DMS153 treated with DMSO at 0.1 percent for 48 hours (cell line): ENCODE measurements at regions not wholly inside any gene's neighbourhood (a gene's known extent, or its start where the extent isn't known, plus 50 kb on each side); places are given as distances from the start of the nearest gene placed in this dataset.

Experiments used
- DNase-seq: peaks from one replicate; lab custom pipeline; 2025; ENCODE audit not compliant: unreplicated experiment; lab: John Stamatoyannopoulos, UW

- no peak for DNase-seq
Observed at GRCh38 chr13:109646423-109646822, 140.0 kb downstream of the IRS2 start.

DNA sequence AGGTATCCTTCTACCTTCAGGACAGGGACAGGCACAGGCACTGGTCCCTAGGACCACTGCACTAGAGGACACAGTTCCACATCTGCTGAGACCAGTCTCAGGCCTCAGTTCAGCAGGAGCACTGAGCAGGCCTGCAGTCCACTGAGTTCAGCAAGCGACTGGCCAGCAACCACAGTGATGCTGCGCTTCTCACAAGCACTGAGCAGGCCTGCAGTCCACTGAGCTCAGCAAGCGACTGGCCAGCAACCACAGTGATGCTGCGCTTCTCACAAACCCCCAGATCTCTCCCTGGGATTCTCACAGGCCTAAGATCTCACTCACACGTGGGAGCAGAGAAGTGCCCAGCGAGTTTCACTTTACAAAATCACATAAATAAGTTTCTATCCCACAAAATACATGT lies 140.6 kb downstream of the IRS2 start:
- no peak for DNase-seq

DNA sequence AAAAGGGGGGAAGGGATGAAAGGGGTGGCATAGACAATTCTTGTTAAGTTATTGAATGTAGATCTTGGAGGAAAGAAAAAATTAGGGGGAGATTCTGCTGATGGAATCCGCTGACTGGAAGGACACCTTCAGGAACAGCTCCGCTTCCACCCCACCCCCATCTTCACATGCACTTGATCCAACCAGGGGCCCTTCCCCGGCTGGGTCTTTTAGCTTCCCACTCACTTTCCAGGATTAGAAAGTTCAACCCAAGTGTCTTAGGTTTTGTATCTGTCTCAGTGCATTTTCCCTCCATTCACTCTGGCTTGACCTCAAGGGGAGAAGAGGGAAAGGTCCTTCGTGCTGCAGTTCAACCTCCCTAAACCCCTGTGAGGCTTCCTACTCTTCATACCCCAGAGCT lies 141.4 kb downstream of the IRS2 start:
- no peak for DNase-seq

GRCh38 chr13:109644069-109644750 lies 142.2 kb downstream of the IRS2 start:
- no peak for DNase-seq

DNA sequence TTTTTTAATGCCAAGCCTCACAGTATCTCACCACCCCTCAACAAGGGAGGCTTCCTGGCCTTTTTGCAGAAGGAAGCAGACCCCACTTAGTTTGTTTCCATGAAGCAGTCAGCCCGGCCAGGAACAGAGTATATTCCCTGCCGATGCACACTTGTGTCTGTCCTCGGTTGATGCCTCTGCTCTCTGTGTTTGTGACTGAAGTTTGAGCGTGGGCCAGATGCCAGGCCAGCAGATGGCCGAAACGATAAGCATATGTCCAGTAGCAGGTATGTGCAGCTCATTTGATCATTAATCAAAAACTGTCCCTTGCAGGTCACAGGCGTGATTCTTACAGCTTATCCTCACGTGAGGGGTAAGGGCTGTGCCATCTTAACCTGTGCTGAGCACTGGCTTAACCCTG lies 144.0 kb downstream of the IRS2 start:
- no peak for DNase-seq

GRCh38 chr13:109636736-109637135 lies 149.6 kb downstream of the IRS2 start:
- DNase-seq: no peak

GRCh38 chr13:109631069-109631468 lies 155.3 kb downstream of the IRS2 start:
- DNase-seq: no peak

- no peak for DNase-seq
Observed at GRCh38 chr13:109630271-109630670, 156.1 kb downstream of the IRS2 start.

GRCh38 chr13:109629737-109630136 lies 156.6 kb downstream of the IRS2 start:
- no peak for DNase-seq

GRCh38 chr13:109628251-109628699 lies 158.1 kb downstream of the IRS2 start:
- DNase-seq: no peak

- DNase-seq: no peak
Observed at GRCh38 chr13:109627649-109628048, 158.7 kb downstream of the IRS2 start.

GRCh38 chr13:109626386-109627171 lies 159.8 kb downstream of the IRS2 start:
- no peak for DNase-seq

DNA sequence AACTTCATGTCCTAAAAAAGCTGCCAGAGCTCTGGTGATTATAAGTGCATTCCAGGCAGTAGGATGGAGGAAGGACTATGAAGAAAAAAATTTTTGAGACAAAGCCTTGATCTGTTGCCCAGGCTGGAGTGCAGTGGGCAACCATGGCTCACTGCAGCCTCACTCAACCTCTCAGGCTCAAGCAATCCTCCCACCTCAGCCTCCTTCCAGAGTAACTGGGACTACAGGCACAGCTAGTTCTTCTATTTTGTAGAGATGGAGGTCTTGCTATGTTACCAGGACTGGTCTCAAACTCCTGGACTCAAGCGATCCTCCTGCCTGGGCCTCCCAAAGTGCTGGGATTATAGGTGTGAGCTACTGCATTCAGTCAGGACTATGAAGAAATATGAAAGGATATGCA lies 161.2 kb downstream of the IRS2 start:
- DNase-seq: no peak

DNA sequence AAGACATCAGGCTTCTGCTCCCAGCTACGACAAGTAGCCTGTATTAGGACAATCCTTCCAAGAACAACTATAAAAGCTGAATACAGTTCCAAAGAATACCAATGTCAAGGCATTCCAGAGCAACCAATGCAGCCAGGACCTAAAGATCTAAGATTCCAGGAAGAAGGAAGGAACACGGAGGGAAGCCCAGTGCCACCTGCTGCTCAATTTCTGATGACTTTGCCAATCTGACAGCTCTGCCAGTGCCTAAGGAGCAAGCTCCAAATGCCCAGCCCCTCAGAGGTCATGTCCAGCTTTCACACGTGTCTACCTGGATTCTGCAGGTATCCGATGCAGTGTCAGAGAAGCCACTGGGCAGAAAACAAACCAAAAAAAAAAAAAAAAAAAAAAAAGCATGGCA lies 164.4 kb downstream of the IRS2 start:
- DNase-seq: no peak

- DNase-seq: no peak
Observed at GRCh38 chr13:109615721-109616420, 170.5 kb downstream of the IRS2 start.

GRCh38 chr13:109611912-109612691 lies 174.3 kb downstream of the IRS2 start:
- DNase-seq: no peak

DNA sequence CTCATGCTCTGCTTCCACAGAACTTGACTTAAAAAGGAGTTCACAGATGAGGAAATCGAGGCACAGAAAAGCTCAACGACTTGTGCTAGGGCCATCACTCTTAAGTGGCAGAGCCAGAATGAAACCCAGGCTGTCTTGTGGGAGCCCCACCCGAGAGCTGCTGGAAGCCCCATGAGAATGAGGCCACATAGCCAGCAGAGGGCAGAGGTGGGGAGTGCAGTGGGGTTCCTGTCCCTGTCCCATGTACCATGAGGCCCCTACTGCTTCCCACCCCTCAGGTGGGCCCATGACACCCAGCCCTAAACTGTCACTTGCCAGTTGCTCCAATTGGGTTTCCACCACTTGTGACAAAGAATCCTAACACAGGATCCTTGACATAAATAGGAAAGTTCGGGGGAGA lies 175.9 kb downstream of the IRS2 start:
- no peak for DNase-seq

DNA sequence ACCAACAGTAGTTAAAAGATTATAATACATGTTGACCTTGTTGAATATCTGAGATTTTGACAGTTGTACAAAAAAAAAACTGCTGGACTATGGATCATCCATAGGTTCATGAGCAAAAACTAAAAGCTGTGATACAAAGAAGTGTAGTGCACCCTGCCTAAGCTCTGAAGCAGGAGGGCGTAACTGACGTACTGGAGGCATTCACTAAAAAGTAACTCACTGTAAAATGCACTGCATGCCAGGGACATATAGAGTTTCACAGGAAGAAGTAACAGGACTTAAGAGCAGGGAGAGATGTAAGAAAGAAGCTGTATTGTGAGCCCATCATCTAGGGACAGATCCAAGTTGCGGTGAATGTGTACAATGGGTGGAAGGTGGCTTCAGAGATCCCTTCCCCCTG lies 177.9 kb downstream of the IRS2 start:
- no peak for DNase-seq

- no peak for DNase-seq
Observed at GRCh38 chr13:109608059-109608458, 178.3 kb downstream of the IRS2 start.

GRCh38 chr13:109606520-109606919 lies 179.9 kb downstream of the IRS2 start:
- DNase-seq: no peak

DNA sequence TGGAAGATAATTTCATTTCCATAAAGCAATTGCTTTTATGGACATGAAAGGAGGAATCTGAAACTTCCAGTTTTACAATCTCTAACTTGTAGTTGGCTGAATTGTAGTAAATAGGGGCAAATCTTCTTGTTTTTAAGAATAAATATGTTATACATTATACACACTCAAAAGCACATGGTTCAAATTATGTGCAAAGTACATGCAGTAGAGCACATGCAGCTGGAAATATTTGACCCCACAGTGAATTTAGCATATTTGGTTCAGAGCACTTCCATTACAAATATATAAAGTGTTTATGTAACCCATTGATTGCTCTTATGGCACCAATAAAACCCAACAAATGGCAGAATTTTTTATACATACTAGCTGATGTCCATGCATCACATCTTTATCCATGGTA lies 180.5 kb downstream of the IRS2 start:
- no peak for DNase-seq
